H1 (cell line): ENCODE measurements at regions not wholly inside any gene's neighbourhood (a gene's known extent, or its start where the extent isn't known, plus 50 kb on each side); places are given as distances from the start of the nearest gene placed in this dataset.

Experiments used
- CTCF ChIA-PET: fragments of 300-600 bp; sonication (Branson Sonifier 250); formaldehyde crosslinking; loops from one replicate; lab custom pipeline; 2021; ENCODE audit not compliant: partially characterized antibody; lab: Charles Lee
- POLR2A ChIA-PET: fragments of 300-600 bp; sonication (Branson Sonifier 250); formaldehyde crosslinking; loops from one replicate; lab custom pipeline; 2021; ENCODE audit warnings: inconsistent platforms; ENCODE audit not compliant: partially characterized antibody; lab: Charles Lee
- DNase-seq, 2 experiments: peaks; one replicate each; pipeline versions ENCODE4 v3.0.0 to v3.0.0-alpha.2; 2010 to 2022; ENCODE audit warnings: low spot score in 2 of 2, low read depth in 1 of 2, mixed read lengths in 1 of 2
- FAIRE-seq: peaks from 2 replicates; lab custom pipeline; 2011; peaks lifted over from hg19 to GRCh38; lab: Jason Lieb, UNC
- H2AFZ ChIP-seq: 2 replicates; pipeline ENCODE4 v1.8.1; 2012; ENCODE audit warnings: low read length, inconsistent platforms
- H2AK5ac ChIP-seq: 2 replicates; pipeline ENCODE4 v1.6.1; 2013; ENCODE audit warnings: low read depth, low read length
- H2BK120ac ChIP-seq: replicated peaks from 2 replicates; pipeline ENCODE3; 2013; ENCODE audit warnings: low read depth, low read length, inconsistent platforms
- H2BK12ac ChIP-seq: 2 replicates; pipeline ENCODE4 v1.6.1; 2013; ENCODE audit warnings: low read depth, low read length
- H2BK15ac ChIP-seq: 2 replicates; pipeline ENCODE4 v1.6.1; 2013; ENCODE audit warnings: low read length
- H2BK20ac ChIP-seq: 2 replicates; pipeline ENCODE4 v1.6.1; 2013; ENCODE audit warnings: low read length
- H2BK5ac ChIP-seq: 2 replicates; pipeline ENCODE4 v1.6.1; 2013; ENCODE audit warnings: low read depth, low read length
- H3K14ac ChIP-seq: 2 replicates; pipeline ENCODE4 v1.6.1; 2013; ENCODE audit warnings: inconsistent platforms; ENCODE audit not compliant: insufficient read length
- H3K18ac ChIP-seq: 2 replicates; pipeline ENCODE4 v1.6.1; 2013; ENCODE audit warnings: low read length; ENCODE audit errors: extremely low read depth
- H3K23ac ChIP-seq: 2 replicates; pipeline ENCODE4 v1.6.1; 2013; ENCODE audit warnings: inconsistent platforms; ENCODE audit not compliant: insufficient read length
- H3K23me2 ChIP-seq: 2 replicates; pipeline ENCODE4 v1.6.1; 2013; ENCODE audit warnings: low read depth, low read length
- H3K27ac ChIP-seq: 2 replicates; pipeline ENCODE4 v1.6.1; 2011; ENCODE audit warnings: low read depth, low read length, inconsistent platforms
- H3K27me3 ChIP-seq, 4 experiments: replicated peaks in 1 of 4; 1 replicate in 1 of 4; 2 replicates in 3 of 4; pipeline versions ENCODE4 v1.6.1 to v1.8.1; 2011 to 2013; ENCODE audit warnings: low read length in 3 of 4, mild to moderate bottlenecking in 3 of 4, inconsistent platforms in 2 of 4, mixed read lengths in 2 of 4, moderate library complexity in 1 of 4; ENCODE audit not compliant: control insufficient read depth in 3 of 4, insufficient read depth in 3 of 4; ENCODE audit errors: extremely low read depth in 1 of 4
- H3K36me3 ChIP-seq, 4 experiments: 2 replicates each; pipeline versions ENCODE4 v1.6.1 to v1.8.1; 2011 to 2013; ENCODE audit warnings: mild to moderate bottlenecking in 4 of 4, low read length in 3 of 4, moderate library complexity in 2 of 4, control low read depth in 1 of 4, inconsistent platforms in 1 of 4; ENCODE audit not compliant: insufficient read depth in 4 of 4, control insufficient read depth in 2 of 4
- H3K4ac ChIP-seq: replicated peaks from 2 replicates; pipeline ENCODE3; 2013; ENCODE audit warnings: low read length, low read depth, mixed read lengths, inconsistent platforms; ENCODE audit not compliant: insufficient read length
- H3K4me1 ChIP-seq, 4 experiments: replicated peaks in 1 of 4; 1 replicate in 1 of 4; 2 replicates in 3 of 4; pipeline versions ENCODE4 v1.6.1 to v1.8.1; 2011 to 2013; ENCODE audit warnings: low read length in 3 of 4, inconsistent platforms in 2 of 4, mixed read lengths in 1 of 4; ENCODE audit not compliant: insufficient read depth in 4 of 4, control insufficient read depth in 3 of 4
- H3K4me2 ChIP-seq, 2 experiments: 2 replicates each; pipeline versions ENCODE4 v1.6.1 to v1.8.1; 2011 to 2013; ENCODE audit warnings: low read depth in 2 of 2, low read length in 2 of 2, control low read depth in 1 of 2, inconsistent platforms in 1 of 2, mild to moderate bottlenecking in 1 of 2; ENCODE audit not compliant: insufficient read depth in 1 of 2
- H3K4me3 ChIP-seq, 4 experiments: fragments of 200-600, 300-600 bp in 1 of 4; sonication (generic), shearing (Covaris generic), sonication (Bioruptor Twin) in 1 of 4; 2 replicates each; pipeline versions ENCODE4 v1.5.1 to v1.8.1; 2011 to 2016; ENCODE audit warnings: low read length in 4 of 4, low read depth in 3 of 4, control low read depth in 2 of 4, inconsistent platforms in 2 of 4, mild to moderate bottlenecking in 2 of 4, mixed read lengths in 1 of 4, moderate library complexity in 1 of 4; ENCODE audit not compliant: insufficient read depth in 2 of 4; ENCODE audit errors: extremely low read depth in 1 of 4
- H3K56ac ChIP-seq: replicated peaks from 2 replicates; pipeline ENCODE3; 2013; ENCODE audit warnings: low read depth, mild to moderate bottlenecking, mixed read lengths, low read length, inconsistent platforms; ENCODE audit not compliant: insufficient read length
- H3K79me1 ChIP-seq: 2 replicates; pipeline ENCODE4 v1.6.1; 2013; ENCODE audit warnings: low read depth, low read length, control low read depth
- H3K79me2 ChIP-seq, 2 experiments: 2 replicates each; pipeline versions ENCODE4 v1.6.1 to v1.8.1; 2012 to 2013; ENCODE audit warnings: low read length in 2 of 2, mild to moderate bottlenecking in 2 of 2, inconsistent platforms in 1 of 2; ENCODE audit not compliant: insufficient read depth in 2 of 2, control insufficient read depth in 1 of 2
- H3K9ac ChIP-seq, 4 experiments: replicated peaks in 1 of 4; 1 replicate in 1 of 4; 2 replicates in 3 of 4; pipeline versions ENCODE4 v1.6.1 to v1.8.1; 2011 to 2013; ENCODE audit warnings: low read depth in 3 of 4, low read length in 3 of 4, control low read depth in 2 of 4, mild to moderate bottlenecking in 2 of 4, moderate library complexity in 2 of 4, inconsistent platforms in 1 of 4; ENCODE audit errors: extremely low read depth in 1 of 4
- H3K9me3 ChIP-seq, 2 experiments: 2 replicates each; pipeline versions ENCODE4 v1.6.1 to v1.8.1; 2012 to 2013; ENCODE audit warnings: mild to moderate bottlenecking in 2 of 2, moderate library complexity in 2 of 2, control low read depth in 1 of 2, inconsistent platforms in 1 of 2, low read depth in 1 of 2, low read length in 1 of 2, mixed read lengths in 1 of 2; ENCODE audit not compliant: insufficient read depth in 2 of 2
- H4K20me1 ChIP-seq, 2 experiments: replicated peaks in 1 of 2; 2 replicates each; pipeline versions ENCODE3 to v1.8.1; 2011 to 2013; ENCODE audit warnings: inconsistent platforms in 2 of 2, low read length in 2 of 2, mild to moderate bottlenecking in 1 of 2; ENCODE audit not compliant: insufficient read depth in 2 of 2, control insufficient read depth in 1 of 2
- H4K5ac ChIP-seq: 2 replicates; pipeline ENCODE4 v1.6.1; 2013; ENCODE audit warnings: low read length, low read depth, mixed read lengths, inconsistent platforms; ENCODE audit not compliant: insufficient read length
- H4K8ac ChIP-seq: 2 replicates; pipeline ENCODE4 v1.8.0; 2013; ENCODE audit warnings: mild to moderate bottlenecking, moderate library complexity, low read length, inconsistent platforms; ENCODE audit not compliant: insufficient read depth; ENCODE audit errors: extremely low read depth
- H4K91ac ChIP-seq: replicated peaks from 2 replicates; pipeline ENCODE3; 2013; ENCODE audit warnings: low read length, mixed read lengths, inconsistent platforms; ENCODE audit not compliant: insufficient read length
- CHD1 ChIP-seq: IDR thresholded peaks from 2 replicates; pipeline ENCODE4 v1.6.1; 2012; ENCODE audit warnings: low read depth, low read length, improper control_type of control experiment
- CREB1 ChIP-seq: IDR thresholded peaks from 2 replicates; pipeline ENCODE4 v1.6.1; 2012; ENCODE audit warnings: inconsistent platforms
- GTF2F1 ChIP-seq: IDR thresholded peaks from 2 replicates; pipeline ENCODE4 v1.6.1; 2012; ENCODE audit warnings: low read depth, low read length, improper control_type of control experiment, borderline replicate concordance
- PHF8 ChIP-seq: fragments of 200-600 bp; sonication (generic); conservative IDR thresholded peaks from 2 replicates; pipeline ENCODE4 v1.7.1; 2012; ENCODE audit warnings: low read depth, mild to moderate bottlenecking, inconsistent platforms, low read length, moderate library complexity
- RBBP5 ChIP-seq: IDR thresholded peaks from 2 replicates; pipeline ENCODE4 v1.7.1; 2012; ENCODE audit warnings: low read depth, mild to moderate bottlenecking, inconsistent platforms, low read length, moderate library complexity, borderline replicate concordance
- RXRA ChIP-seq: IDR thresholded peaks from 2 replicates; pipeline ENCODE4 v1.6.1; 2011; ENCODE audit warnings: low read depth, mild to moderate bottlenecking, low read length, moderate library complexity; ENCODE audit not compliant: insufficient read depth
- TAF1 ChIP-seq: IDR thresholded peaks from 2 replicates; pipeline ENCODE4 v1.6.1; 2011; ENCODE audit warnings: mild to moderate bottlenecking, low read depth, low read length
- TCF12 ChIP-seq: IDR thresholded peaks from 2 replicates; pipeline ENCODE4 v1.6.1; 2011; ENCODE audit warnings: low read depth, mild to moderate bottlenecking, low read length
- WGBS, 2 experiments: shearing (Covaris generic) in 1 of 2; methylation state at CpG; one replicate each; pipeline versions ENCODE4 v1.1.6 to v1.1.7; 2013 to 2015; ENCODE audit warnings: low lambda C conversion rate in 2 of 2, mixed read lengths in 2 of 2, inconsistent platforms in 1 of 2, low coverage in 1 of 2, missing lambda C conversion rate in 1 of 2; ENCODE audit not compliant: insufficient replicate concordance in 2 of 2, insufficient coverage in 1 of 2, insufficient read length in 1 of 2; ENCODE audit errors: extremely low coverage in 1 of 2, missing lambda C conversion rate in 1 of 2; 5-methylcytosine and 5-hydroxymethylcytosine counted together

- Histone ChIP-seq H3K27ac (no peak overlapping the region), H3K4me1 (no peaks in the 10 kb centered on the region), H3K56ac (no peak overlapping the region), H4K20me1 (no peaks in the 10 kb centered on the region), H3K23ac (no peak overlapping the region), H3K4me2 (no peak overlapping the region), H4K5ac (no peak overlapping the region), H3K4me3 (no peak overlapping the region), H3K9ac (no peak overlapping the region), H3K79me1 (no peaks in the 10 kb centered on the region), H2AK5ac (no peak overlapping the region), H3K14ac (no peak overlapping the region), H3K27me3 (no peaks in the 10 kb centered on the region), H2BK20ac (no peak overlapping the region), H3K4ac (no peak overlapping the region), H2AFZ (no peak overlapping the region), H3K18ac (no peak overlapping the region), H3K23me2 (no peaks in the 10 kb centered on the region), H2BK120ac (no peak overlapping the region), H4K8ac (no peak overlapping the region), H3K79me2 (no peaks in the 10 kb centered on the region), H2BK5ac (no peak overlapping the region), H2BK12ac (no peak overlapping the region), H3K9me3 (no peaks in the 10 kb centered on the region), H4K91ac (no peak overlapping the region), H3K36me3 (no peaks in the 10 kb centered on the region), H2BK15ac (no peak overlapping the region)
- ChIA-PET POLR2A (no interaction called here), CTCF (no interaction called here)
- no peak for DNase-seq
- FAIRE-seq: no peak
- 95 to 100% methylated on average over 1 of the region's 1 CpG for WGBS, 2 experiments
- TF ChIP-seq GTF2F1 (no peak), CREB1 (no peak), RBBP5 (no peak), PHF8 (no peak), TCF12 (no peak), TAF1 (no peak), RXRA (no peak), CHD1 (no peak)
These were observed 1058.0 kb upstream of the CNTN5 start for GRCh38 chr11:97962758-97963157.
